GM18909 (cell line): ENCODE measurements at regions not wholly inside any gene's neighbourhood (a gene's known extent, or its start where the extent isn't known, plus 50 kb on each side); places are given as distances from the start of the nearest gene placed in this dataset.

Experiments
- ATAC-seq: cut with Tn5 transposase; IDR thresholded peaks from one replicate; pipeline ENCODE4 v1.9.1; 2021; ENCODE audit warnings: mild to moderate bottlenecking; ENCODE audit not compliant: unreplicated experiment, poor library complexity

DNA sequence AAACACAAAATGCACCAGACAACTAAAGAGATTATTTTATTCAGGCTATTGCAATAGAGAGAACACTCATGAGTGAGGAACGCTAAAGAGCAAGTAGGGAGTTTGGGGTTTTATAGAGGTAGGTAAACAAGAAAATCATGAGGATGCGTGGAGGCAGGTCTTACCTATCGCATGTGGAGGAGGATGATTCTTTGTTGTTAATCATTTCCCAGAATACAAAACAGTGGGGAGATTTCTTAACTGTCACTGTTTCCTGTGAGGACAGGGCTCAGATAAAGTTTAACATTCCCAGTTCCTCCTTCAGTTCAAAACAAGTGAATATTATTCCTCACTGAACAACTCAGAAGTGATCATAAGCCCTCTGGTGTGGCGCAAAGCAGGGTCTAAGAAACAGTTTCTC lies 156.1 kb upstream of the MGAT5 start:
- no peak for ATAC-seq

DNA sequence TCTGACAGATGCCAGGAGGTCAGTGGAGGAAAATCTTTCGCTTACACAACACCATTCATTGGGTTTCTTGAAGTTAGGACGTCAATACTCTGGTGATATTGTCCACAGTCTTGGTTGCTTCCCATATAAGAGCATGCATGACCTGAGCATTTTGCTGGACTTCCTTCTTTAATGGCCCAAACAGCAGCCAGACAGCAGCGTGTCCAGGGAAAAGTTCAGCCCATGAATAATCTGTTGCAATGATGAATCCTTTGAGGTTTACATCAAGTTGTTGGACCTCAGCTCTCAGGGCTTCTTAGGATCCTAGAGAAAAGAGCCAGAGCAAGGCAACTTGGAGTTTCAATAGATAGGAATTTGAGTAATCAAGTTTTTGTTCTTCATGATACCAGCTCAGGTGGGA lies 155.6 kb upstream of the MGAT5 start:
- ATAC-seq: no peak

DNA sequence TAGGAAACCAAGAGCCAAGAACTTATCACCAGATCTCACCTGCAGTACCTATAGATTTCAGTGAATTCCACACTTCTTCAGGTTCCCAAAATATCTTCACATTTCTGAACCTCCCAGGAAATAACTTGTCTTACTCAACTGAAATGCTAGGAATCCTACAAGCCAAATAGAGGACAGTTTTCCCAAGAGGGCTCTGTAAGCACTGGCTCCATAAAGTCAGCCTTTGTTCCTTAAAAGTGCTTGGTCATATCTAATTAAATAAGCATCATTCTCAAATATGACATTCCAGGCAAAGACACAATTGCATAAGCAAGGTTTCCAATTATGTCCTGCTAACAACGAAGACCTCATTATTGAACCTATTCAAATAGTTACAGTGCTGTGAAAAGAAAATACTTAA lies 154.6 kb upstream of the MGAT5 start:
- ATAC-seq: no peak

DNA sequence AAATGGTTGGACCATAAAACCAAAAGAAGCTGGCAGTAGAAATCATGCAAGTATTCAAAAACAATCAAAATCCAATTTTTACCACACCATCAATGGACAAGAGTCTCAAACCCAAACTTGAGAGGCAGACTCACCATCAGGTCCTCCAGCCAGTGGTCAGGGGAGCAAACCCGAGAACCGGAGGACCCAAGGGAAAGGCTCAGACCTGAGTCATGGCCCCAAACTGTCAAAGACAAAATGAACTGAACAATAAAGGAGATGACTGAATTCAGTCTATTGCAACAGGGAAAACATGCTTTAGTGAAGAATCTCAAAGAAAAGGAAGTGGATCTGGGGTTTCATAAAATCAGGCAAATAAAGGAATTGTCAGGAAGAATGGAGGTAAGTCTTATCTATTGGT lies 150.7 kb upstream of the MGAT5 start:
- ATAC-seq: no peak

DNA sequence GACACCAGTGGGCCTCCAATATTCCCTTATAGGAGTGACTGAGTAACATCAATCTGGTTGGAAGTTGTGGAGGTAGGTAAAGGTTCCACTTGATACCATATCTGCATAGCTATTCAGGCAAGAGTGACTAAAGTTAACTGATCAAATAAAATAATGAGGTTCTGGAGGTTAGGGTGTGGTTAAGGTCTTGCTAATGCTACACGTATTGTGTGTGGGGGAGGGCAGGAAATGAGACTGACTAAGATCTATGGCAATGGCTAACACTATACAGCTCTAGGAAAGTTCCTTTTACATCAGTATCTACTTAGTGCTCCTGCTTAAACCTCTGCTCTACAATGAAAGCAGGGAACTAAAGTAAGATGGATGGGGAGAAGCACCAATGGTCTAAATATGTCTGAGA lies 149.1 kb upstream of the MGAT5 start:
- no peak for ATAC-seq

DNA sequence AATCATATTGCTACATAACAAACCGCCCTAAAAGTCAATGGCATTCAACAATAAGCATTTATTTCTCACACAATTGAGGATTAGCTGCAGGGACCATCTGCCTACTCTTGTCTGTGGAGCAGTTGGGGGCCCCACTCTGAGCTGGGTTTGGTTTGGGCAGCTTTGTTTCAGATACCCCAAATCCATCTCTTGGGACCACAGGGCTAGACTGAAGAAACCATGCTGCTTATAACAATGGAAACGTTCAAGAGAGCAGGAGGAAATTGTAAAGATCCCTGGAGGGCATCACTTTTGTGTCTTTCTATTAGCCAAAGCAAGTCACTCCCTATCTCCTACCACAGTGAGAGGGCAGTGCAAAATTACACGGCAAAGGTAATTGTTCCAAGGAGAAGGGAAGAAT lies 146.5 kb upstream of the MGAT5 start:
- no peak for ATAC-seq

DNA sequence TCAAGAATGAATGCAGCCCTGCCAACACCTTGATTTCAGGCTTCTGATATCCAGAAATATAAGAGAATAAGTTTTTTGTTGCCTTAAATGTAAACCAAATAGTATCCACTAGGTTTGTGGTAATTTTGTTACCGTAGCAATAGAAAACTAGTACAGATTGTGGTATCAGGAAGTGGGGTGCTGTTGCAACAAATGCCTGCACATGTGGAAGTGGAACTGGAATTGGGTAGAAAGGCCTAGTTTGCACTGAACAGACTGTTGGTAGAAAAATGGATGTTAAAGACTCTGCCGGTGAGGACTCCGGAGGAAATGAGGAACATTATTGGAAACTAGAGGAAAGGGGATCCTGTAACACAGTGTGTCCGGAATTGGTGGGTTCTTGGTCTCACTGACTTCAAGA lies 145.8 kb upstream of the MGAT5 start:
- ATAC-seq: no peak

DNA sequence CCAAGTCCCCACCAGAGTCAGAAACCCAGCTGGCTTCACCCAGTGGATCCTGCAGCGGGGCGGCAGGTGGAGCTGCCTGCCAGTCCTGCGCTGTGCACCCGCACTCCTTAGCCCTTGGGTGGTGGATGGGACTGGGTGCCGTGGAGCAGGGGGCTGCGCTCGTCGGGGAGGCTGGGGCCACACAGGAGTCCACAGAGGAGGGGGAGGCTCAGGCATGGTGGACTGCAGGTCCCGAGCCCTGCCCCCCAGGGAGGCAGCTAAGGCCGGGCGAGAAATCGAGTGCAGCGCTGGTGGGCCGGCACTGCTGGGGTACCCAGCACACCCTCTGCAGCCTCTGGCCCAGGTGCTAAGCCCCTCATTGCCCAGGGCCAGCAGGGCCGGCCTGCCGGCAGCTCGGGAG lies 144.6 kb upstream of the MGAT5 start:
- ATAC-seq: no peak

DNA sequence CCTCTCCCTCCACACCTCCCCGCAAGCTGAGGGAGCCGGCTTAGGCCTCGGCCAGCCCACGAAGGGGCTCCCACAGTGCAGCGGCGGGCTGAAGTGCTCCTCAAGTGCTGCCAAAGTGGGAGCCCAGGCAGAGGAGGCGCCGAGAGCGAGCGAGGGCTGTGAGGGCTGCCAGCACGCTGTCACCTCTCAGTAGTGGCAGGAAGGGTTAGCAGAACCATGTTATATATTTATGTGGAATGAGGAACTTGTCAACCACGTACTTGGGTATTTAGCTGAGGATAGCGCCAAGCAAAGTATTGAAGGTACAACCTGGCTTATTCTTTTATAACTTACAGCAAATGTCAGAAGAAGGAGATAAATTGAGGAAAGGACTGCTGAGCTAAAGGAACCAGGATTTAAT lies 144.1 kb upstream of the MGAT5 start:
- no peak for ATAC-seq

DNA sequence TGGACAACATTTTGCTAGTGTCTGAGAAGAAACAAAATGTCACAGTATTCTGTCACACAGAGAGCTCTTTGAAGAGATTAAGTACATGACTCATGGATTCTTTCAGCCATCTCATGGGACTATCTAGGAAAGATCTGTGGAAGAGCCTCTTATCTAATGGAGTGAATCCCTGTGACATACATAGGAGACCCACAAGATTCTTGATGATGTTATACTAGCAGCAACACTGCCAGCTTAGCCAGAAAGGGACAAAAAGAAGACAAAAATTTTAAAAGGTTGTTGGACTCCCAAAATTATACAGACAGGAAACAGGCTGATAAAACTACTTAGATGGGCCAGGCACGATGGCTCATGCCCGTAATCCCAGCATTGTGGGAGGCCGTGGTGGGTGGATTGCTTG lies 143.3 kb upstream of the MGAT5 start:
- no peak for ATAC-seq

DNA sequence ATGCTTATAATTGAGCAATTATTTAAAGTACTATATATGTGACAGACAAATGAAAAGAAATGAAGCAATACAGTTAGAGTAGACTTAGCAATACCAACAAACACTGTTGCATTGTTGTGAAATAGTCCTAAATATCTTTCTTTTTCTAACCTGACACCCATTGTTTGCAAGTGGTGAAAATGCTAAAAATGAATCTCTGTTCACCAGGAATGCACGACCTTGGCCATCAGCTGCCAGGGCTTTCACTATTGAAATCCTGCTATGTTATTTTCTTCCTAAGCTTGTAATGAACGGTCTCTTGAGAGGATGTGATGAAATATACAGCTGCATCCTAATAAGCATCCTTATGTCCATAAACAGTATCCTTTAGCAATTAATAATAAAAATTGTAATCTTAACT lies 136.2 kb upstream of the MGAT5 start:
- ATAC-seq: no peak

DNA sequence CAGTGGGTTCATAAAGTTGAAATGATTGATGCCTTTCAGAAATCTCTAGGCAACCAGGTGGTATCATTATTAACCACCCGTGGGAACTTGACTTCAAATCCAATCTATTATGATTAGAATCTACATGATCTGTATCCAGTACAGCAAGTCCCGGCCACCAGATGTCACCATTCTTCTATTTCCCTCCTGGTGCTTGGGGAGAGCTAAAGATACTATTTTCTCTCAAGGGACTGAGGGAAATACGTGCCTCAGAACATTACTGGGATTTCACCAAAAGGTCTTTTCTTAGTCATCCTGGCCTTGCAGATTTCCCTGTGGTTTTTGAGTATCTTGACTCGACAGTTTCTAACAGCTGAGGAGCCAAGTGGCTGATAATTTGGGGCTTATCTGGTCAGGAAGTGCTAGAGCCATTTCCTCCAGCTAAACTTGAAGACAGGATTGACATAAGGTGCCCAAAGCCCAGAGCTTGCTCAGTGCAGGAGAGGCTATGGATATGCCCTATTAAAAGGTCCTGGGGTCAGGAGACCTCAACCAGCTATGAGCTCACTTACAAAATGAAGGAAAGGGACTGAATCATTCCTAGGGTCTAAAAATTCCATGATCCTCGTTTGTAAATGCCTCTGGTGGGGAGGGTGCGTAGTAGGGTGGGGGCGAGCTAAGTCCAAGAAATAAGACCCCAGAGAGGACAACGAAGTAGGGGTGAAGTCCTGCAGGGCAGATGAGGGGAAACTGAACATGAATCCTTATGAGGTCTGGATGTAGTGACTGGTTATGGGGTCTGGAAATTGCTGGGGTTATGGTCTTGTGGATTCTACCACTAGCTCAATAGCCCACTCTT lies 135.4 kb upstream of the MGAT5 start:
- peak; percentile 53 for ATAC-seq

DNA sequence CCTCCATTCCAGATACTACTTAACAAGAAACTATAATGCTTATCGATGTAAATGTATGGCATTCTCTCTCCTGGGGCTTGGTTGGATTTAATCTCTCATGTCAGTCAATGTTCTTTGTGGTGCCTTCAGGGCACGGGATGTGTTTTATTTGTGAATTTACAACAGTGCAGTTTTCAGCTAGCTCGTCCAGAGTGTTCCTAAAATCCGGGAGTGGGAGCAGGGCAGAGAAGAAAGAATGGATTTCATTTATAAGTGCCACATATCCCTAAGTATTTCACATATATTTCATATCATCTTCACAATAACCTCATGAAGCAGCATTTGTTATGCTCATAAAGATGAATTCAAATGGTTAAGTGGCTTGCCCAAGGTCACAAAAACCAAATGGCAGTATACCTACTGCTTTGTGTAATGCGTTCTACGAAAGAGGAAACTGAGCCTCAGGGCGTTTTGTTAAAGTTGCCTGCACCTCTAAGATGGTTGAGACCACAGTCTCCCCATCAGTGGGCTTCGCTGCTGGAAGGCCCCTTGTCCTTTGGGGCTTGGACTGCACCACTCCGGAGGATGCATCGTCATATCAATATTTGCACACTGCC lies 134.7 kb upstream of the MGAT5 start:
- peak; percentile 14 for ATAC-seq

DNA sequence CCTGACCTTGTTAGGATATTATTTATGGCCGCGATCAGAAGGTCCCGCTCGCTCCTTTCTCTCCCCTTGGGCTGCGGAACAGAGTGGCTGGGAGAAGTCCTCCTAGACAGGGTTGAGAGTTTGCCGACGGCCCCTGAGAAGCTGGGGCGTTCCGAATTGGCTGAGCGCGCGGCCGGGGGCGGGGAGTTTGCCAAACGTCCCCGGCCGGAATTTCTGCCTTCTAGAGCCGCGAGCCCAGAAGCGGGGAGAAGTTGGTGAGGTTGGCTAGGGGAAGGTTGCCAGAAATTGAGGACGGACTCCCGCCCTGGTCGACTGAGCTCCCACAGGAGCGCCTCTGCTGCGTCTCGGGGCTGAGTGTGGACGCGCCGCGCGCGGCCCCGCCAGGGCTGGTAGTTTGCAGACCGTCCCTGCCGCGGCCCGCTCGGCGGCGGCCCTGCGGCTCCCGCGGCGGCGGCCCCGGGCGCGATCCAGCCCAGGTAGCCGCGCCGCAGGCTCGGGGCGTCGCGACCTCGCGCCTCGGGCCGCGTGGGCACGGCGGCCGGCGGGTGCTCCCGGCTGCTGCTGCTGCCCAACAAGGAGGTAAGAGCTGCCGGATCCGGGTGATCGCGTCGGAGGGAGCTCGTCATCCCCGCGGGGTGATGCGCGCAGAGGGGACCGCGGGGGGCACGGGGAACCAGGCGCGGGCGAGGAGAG lies 134.0 kb upstream of the MGAT5 start:
- ATAC-seq: peak; percentile 60

DNA sequence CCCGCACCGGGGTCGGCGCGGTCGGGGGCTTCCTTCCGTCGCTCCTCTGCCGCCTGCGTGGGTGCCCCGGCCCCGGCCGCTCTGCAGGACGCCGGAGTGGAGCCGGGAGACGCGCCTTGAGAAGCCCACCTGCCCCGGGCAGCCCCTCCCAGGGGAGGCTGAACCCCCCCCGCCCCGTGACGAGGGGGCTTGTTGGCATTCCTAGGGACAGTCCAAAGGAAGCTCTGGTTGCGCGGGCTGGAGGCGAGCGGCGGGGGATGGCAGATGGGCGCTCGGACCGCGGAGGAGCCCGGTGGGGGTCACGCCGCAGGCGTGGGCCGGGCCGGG lies 133.5 kb upstream of the MGAT5 start:
- ATAC-seq: peak; percentile 8

DNA sequence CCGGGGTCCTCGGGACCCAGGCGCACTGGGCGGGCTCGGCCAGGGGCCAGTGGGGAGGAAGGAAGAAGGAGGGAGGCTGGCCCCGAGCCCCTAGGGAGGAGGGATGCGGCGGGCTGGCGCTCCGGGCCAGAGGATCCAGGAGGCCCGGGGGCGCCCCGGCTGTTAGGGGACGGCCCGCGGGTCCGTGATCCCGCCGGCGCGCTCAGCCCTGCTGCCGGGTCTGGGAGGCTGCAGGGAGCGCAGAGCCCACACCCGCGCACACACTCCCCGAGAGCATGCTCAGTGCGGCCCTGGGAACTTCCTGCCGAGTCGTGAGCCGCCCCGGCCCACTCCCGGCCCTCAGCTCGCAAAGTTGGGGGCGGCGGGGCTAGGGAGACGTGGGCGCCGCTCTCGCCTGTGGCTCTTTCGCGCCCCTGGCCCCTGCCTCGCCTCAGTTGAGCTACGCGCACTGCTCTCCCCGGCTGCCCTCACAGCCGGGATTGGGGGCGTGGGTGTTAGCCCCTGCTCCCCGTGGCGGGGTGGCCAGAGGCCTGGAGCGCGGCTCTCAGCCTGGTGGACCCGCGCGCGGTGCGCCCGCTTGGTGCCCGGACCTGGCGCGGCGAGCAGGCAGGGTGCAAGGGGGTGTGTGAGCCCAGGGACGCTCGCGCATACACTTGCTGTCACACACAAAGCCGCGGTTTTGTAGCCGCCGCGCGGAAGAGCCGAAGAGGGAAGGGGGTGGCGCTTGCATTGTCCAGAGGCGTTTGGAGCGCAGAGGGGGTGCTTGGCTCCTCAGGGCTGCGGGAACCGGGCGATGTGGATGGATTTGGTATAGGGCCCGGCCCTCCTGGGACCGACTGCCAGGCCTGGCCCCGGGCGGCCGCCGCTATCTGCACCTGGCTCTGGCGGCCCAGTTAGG lies 132.9 kb upstream of the MGAT5 start:
- ATAC-seq: peak; percentile 50

DNA sequence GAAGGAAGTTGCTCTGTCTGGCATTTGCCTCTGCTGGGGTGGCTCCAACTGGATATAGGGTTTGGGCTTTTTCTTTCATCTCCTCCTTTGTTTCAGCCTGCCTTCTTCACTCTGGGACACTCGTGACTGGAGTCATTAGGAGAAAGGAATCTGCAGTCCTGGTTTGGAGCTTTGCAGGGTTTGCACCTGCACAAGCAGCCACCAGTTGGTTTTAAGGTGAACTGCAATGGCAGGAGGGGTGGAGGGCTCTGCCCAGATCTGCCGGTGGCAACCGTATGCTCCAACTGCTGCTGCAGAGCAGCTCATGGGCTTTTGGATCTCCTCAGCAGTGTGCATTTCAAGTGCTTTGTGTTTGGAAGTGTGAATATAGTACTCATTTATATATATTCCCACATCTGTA lies 131.3 kb upstream of the MGAT5 start:
- ATAC-seq: no peak

DNA sequence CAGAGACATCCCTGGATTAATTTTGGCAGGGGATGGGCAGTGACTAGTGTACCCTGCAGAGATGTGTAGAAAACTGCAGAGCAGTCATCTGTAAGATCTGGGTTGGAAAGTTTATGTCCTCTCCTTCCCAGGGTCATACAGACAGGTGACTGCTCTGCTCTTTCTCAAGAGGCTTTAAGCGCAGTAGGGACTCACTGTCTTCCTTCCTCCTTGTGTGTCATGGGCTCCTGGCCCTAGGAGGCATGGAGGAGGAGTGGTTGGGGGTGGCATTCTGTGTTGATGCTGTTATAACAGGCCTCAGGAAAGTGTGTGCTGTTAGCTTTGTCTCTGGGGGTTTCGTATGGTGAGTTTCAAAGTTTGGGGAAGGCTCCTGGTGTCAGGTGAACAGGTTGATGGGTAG lies 130.5 kb upstream of the MGAT5 start:
- ATAC-seq: no peak

DNA sequence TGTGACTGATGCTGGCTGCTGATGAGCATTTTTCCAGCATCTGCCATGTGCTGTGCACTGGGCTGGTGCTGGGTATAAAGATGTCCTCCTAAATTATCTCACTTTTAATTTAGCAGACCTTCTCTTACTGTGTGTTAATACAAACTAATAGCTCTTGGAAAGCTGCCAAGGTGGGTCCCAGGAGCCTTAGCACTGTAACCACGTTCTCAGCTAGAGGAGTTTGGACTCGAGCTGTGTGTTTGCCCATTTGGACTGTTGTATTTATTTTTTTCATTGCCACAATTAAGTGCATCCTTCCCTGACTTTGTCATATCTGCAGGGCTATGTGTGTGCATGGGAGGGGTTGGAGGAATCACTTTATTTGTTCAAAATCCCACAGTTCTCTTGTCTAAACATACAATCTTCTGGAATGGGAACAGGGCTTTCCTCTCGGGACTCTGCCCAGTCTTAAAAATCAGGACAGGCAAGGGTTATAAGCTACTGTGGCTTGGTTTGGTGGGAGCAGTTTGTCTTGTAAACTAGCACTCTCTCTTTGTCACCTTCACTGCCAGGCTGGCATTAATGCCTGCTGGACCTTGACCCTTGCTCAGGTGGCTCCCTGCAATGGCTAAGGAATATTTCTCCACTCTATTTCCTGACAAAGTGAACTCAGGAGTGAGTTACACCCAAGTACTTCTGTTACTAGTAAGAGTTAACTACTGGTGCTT lies 129.7 kb upstream of the MGAT5 start:
- no peak for ATAC-seq

DNA sequence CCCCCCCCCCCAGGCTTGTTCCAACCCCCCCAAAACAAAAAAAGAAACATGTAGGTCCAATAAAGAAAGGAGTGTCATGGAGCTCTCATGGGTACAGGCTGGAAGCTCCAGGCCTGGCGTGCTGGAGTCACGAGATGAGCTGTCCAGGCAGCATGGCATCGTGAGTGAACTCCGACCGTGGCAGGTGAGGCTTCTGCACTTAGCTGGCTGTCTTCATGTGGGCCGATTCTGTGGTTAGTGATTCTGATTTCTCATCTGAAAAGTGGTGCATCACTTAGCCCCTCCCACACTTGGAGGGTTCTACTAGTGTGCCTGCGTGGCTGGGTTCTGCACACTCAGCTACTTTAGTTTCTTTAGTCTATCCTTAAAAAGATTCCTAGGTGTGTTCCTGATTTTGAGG lies 126.4 kb upstream of the MGAT5 start:
- peak; percentile 54 for ATAC-seq
